Stimulated activated naive CD8-positive, alpha-beta T cell treated with anti-CD3 and anti-CD28 coated beads, Interleukin-15, amount 100 ng/mL, for 72 hours (primary cell): ENCODE measurements at regions not wholly inside any gene's neighbourhood (a gene's known extent, or its start where the extent isn't known, plus 50 kb on each side); places are given as distances from the start of the nearest gene placed in this dataset.

Experiments
- ATAC-seq: fragments of 150-1000 bp; cut with Tn5 transposase; 2 replicates; pipeline ENCODE4 v1.10.0; 2021; ENCODE audit warnings: mild to moderate bottlenecking, moderate library complexity
- DNase-seq, 2 donors: peaks; one replicate each; pipeline ENCODE4 v3.0.0; 2021 to 2022
- H3K27ac Mint-ChIP-seq, 2 donors: one replicate each; pipeline ENCODE4 v1.8.0; 2022; ENCODE audit warnings: mild to moderate bottlenecking in 2 of 2, mixed read lengths in 2 of 2, moderate library complexity in 2 of 2
- H3K27me3 Mint-ChIP-seq: one replicate; pipeline ENCODE4 v1.8.0; 2022; ENCODE audit warnings: mixed read lengths
- H3K4me1 Mint-ChIP-seq: one replicate; pipeline ENCODE4 v1.8.0; 2022; ENCODE audit warnings: mild to moderate bottlenecking, mixed read lengths
- H3K4me3 Mint-ChIP-seq, 2 donors: one replicate each; pipeline ENCODE4 v1.8.0; 2022; ENCODE audit warnings: mild to moderate bottlenecking in 2 of 2, mixed read lengths in 2 of 2, moderate library complexity in 1 of 2
- H3K9me3 Mint-ChIP-seq, 2 donors: one replicate each; pipeline ENCODE4 v1.8.0; 2022; ENCODE audit warnings: mixed read lengths in 2 of 2

- no peak overlapping the region for H3K27ac Mint-ChIP-seq
- H3K27me3 Mint-ChIP-seq, result no peaks in the 10 kb centered on the region
Measured at GRCh38 chr3:117914540-117915100, 1120.0 kb downstream of the IGSF11 start.

GRCh38 chr3:117916839-117917238, 1117.8 kb downstream of the IGSF11 start:
- DNase-seq (no peak), ATAC-seq (no peak)
- Mint-ChIP-seq H3K27me3 (no peaks in the 10 kb centered on the region), H3K9me3 (no peaks in the 10 kb centered on the region), H3K4me1 (no peaks in the 10 kb centered on the region), H3K4me3 (no peak overlapping the region), H3K27ac (no peak overlapping the region)

More at GRCh38 chr3:117914540-117915100, 1120.0 kb downstream of the IGSF11 start:
- ATAC-seq (no peak), DNase-seq (no peak)
- Mint-ChIP-seq H3K4me1 (no peaks in the 10 kb centered on the region), H3K9me3 (peaks cover 0 to 3% of the 10 kb centered on the region in 2 donors), H3K4me3 (no peak overlapping the region)

DNA sequence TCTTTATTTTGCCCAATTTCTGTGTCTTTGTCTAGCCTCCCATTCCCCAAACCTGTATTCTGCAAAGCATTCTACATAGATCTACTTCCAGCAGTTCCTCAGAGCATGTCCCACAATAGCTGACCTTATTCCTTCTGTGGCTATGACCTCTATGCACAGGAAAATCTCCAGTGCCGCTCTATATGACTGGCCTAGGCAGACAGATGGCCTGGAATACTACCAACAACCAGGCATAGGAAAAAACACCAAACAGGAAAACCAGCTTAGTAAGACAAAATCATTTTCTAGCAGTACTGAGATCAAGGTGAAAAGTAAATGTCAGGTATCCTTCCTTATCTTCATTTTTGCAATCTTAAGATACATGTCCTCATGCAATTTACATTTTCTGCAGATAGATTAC, 1115.0 kb downstream of the IGSF11 start:
- Mint-ChIP-seq H3K4me3 (no peak overlapping the region), H3K27me3 (no peaks in the 10 kb centered on the region), H3K4me1 (no peaks in the 10 kb centered on the region), H3K27ac (no peak overlapping the region), H3K9me3 (no peaks in the 10 kb centered on the region)
- ATAC-seq (no peak), DNase-seq (no peak)

DNA sequence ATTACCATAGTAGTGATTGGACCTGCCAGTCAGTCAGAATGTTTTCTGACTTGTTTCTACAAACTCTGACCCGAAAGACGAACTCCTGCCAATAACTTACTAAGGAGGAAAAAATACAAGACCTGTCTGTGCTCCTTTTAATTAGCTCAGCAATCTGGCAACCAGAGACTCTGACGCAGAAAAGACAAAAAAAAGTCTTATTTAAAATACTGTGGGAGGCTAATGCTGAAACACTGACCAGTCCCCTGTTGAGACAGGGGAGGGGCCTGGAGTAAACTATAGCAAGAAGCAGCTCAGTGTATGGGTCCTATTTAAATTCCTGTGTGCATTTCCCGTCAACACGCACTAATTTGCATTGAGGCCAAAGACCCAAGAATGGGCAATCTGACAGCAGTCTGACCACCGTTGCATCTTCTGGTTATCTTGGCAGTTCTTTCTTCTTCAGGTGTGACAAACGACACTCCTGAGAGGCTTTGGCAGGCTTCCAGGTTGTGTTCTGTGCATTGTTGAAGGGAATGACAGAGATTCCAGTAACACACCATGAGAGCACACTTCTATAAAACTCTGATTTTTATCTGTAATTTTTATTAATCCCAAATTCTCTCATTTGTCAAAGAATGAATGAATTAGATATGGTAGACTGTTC, 1114.3 kb downstream of the IGSF11 start:
- DNase-seq (no peak), ATAC-seq (no peak)
- no peaks in the 10 kb centered on the region for H3K9me3 Mint-ChIP-seq
- no peaks in the 10 kb centered on the region for H3K4me1 Mint-ChIP-seq
- H3K27me3 Mint-ChIP-seq, result no peaks in the 10 kb centered on the region
- no peak overlapping the region for H3K4me3 Mint-ChIP-seq
- no peak overlapping the region for H3K27ac Mint-ChIP-seq

DNA sequence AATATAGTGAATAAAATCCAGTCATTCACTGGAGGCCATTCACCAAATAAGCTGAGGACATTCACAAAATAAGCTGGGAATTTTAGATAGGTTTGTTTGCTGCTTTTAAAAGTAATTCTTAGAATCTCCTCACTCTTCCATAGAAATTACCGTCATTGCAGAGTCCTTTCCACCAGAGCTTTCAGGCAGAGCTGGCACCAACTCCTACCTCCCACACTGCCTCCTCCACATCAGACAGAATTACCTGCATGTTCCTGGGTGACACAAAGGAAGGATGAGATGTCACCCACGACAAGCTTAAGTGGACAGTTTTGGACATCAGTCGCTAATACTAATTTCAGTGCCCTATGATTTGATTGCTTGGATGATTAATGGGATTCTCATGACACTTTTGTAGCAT, 1113.2 kb downstream of the IGSF11 start:
- ATAC-seq (no peak), DNase-seq (no peak)
- Mint-ChIP-seq H3K9me3 (no peaks in the 10 kb centered on the region), H3K27me3 (no peaks in the 10 kb centered on the region), H3K4me1 (no peaks in the 10 kb centered on the region), H3K4me3 (no peak overlapping the region), H3K27ac (no peak overlapping the region)

DNA sequence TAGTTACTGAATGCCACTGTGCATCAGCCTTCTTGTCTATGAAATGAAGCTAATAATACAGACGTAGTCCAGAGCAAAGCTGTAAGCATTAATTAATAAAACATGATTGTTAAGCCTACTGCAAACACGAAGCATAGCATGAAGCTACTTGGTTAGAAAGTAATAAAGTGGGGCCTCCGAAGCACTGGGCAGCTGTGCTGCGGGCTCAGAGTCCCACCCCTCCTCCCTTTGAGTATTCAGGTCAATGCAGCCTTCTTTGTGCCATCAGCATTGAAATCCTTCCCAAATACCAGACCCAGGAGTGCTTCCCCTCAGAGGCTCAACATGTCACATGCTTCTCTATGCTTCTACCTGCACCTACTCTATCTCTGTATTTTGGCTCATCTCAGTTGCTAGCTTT, 1112.6 kb downstream of the IGSF11 start:
- Mint-ChIP-seq H3K4me3 (no peak overlapping the region), H3K9me3 (no peaks in the 10 kb centered on the region), H3K27me3 (no peaks in the 10 kb centered on the region), H3K27ac (no peak overlapping the region), H3K4me1 (no peaks in the 10 kb centered on the region)
- DNase-seq (no peak), ATAC-seq (no peak)

- H3K27me3 Mint-ChIP-seq, result no peaks in the 10 kb centered on the region
Measured at GRCh38 chr3:117926819-117927218, 1107.8 kb downstream of the IGSF11 start.

GRCh38 chr3:117927825-117928224, 1106.8 kb downstream of the IGSF11 start:
- Mint-ChIP-seq H3K9me3 (no peaks in the 10 kb centered on the region), H3K27me3 (no peaks in the 10 kb centered on the region), H3K4me3 (no peak overlapping the region), H3K4me1 (no peaks in the 10 kb centered on the region), H3K27ac (no peak overlapping the region)
- no peak for DNase-seq
- ATAC-seq, result no peak

More at GRCh38 chr3:117926819-117927218, 1107.8 kb downstream of the IGSF11 start:
- Mint-ChIP-seq H3K4me1 (no peaks in the 10 kb centered on the region), H3K9me3 (no peaks in the 10 kb centered on the region), H3K4me3 (no peak overlapping the region), H3K27ac (no peak overlapping the region)
- DNase-seq (no peak), ATAC-seq (no peak)

- no peaks in the 10 kb centered on the region for H3K9me3 Mint-ChIP-seq
- no peaks in the 10 kb centered on the region for H3K4me1 Mint-ChIP-seq
- no peaks in the 10 kb centered on the region for H3K27me3 Mint-ChIP-seq
- no peak overlapping the region for H3K4me3 Mint-ChIP-seq
- DNase-seq, result no peak
- no peak for ATAC-seq
- H3K27ac Mint-ChIP-seq, result no peak overlapping the region
Measured at GRCh38 chr3:117928836-117929235, 1105.8 kb downstream of the IGSF11 start.

GRCh38 chr3:117932441-117932840, 1102.2 kb downstream of the IGSF11 start:
- ATAC-seq, result no peak
- peaks cover 0 to 8% of the 10 kb centered on the region in 2 donors for H3K9me3 Mint-ChIP-seq
- H3K27ac Mint-ChIP-seq, result no peak overlapping the region
- H3K4me1 Mint-ChIP-seq, result no peaks in the 10 kb centered on the region
- no peak for DNase-seq
- no peaks in the 10 kb centered on the region for H3K27me3 Mint-ChIP-seq
- no peak overlapping the region for H3K4me3 Mint-ChIP-seq

DNA sequence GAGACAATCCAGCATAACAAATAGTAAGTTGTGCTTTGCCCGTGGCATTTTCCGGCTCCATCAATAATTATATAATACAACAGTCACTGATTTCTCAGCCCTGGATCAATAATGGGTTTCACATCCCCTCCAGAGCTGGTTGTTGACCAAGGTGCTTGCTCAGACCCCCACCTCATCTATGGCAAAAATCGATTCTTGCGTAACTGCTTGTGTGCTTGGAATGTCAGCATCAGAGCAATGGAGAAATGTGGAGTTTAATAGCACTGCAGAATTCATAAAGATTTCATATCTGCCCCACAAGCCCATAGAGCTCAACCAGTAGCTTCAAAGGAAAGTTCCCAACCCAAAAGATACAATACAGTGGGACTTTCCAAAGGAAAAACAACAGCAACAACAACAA, 1098.5 kb downstream of the IGSF11 start:
- H3K9me3 Mint-ChIP-seq, result peaks cover 16 to 17% of the 10 kb centered on the region in 2 donors
- H3K27ac Mint-ChIP-seq, result no peak overlapping the region
- no peak overlapping the region for H3K4me3 Mint-ChIP-seq

DNA sequence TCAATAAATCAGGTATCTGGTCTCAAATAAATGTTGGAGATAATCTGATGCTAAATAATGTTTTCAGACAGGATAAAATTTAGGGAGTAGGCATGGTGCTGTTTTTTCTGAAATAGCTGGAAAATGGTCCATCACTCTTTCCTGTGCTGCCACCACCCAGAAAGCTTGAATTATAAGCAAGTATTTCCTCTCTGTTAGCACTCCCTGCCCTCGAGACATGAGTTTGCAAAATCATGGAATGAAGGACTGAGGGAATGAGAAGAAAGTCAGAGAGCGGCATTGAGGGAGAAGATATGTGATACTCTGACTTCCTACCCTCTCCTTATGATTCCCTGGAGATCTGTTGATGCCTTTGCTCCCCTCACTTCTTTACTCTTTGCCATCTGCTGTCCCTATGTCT, 1095.7 kb downstream of the IGSF11 start:
- no peak for DNase-seq
- no peak for ATAC-seq
- no peak overlapping the region for H3K4me3 Mint-ChIP-seq
- H3K9me3 Mint-ChIP-seq, result peaks cover 16 to 17% of the 10 kb centered on the region in 2 donors
- no peaks in the 10 kb centered on the region for H3K4me1 Mint-ChIP-seq
- no peak overlapping the region for H3K27ac Mint-ChIP-seq
- no peaks in the 10 kb centered on the region for H3K27me3 Mint-ChIP-seq

More for the DNA sequence above, 1098.5 kb downstream of the IGSF11 start:
- H3K27me3 Mint-ChIP-seq, result no peaks in the 10 kb centered on the region
- ATAC-seq (no peak), DNase-seq (no peak)
- H3K4me1 Mint-ChIP-seq, result no peaks in the 10 kb centered on the region

DNA sequence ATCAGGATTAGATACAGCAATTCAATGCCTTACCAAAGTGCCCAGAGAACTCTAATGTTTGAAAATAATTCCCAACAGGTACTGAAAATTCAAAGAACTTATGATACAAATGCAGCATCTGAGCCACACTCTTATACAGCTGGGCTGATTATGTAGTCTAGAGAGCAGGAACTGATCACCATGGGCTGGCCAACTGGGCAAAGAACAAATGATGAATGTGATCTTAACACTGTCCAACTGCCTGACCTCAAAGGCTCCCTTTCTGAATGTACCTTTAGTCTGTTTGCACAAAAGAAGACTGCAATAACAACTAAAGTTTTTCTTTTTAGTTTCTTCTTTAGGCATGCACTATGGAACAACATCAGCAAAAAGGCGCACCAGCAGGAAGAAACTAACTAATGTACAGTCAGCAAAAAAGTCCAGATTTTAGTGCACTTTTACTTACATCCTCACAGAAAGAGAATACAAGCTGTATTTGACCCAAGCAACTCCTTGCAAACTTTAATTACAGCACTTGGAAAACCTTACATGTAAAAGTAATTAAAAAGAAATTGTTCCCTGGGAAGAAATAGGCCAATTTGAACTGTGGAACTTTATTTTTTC, 1095.1 kb downstream of the IGSF11 start:
- DNase-seq (no peak), ATAC-seq (no peak)
- Mint-ChIP-seq H3K27ac (no peak overlapping the region), H3K9me3 (peaks cover 16 to 17% of the 10 kb centered on the region in 2 donors), H3K27me3 (no peaks in the 10 kb centered on the region), H3K4me3 (no peak overlapping the region), H3K4me1 (no peaks in the 10 kb centered on the region)

GRCh38 chr3:117941015-117941414, 1093.6 kb downstream of the IGSF11 start:
- Mint-ChIP-seq H3K4me1 (no peaks in the 10 kb centered on the region), H3K27ac (no peak overlapping the region), H3K9me3 (peaks cover 11 to 16% of the 10 kb centered on the region in 2 donors), H3K4me3 (no peak overlapping the region), H3K27me3 (no peaks in the 10 kb centered on the region)
- ATAC-seq (no peak), DNase-seq (no peak)

DNA sequence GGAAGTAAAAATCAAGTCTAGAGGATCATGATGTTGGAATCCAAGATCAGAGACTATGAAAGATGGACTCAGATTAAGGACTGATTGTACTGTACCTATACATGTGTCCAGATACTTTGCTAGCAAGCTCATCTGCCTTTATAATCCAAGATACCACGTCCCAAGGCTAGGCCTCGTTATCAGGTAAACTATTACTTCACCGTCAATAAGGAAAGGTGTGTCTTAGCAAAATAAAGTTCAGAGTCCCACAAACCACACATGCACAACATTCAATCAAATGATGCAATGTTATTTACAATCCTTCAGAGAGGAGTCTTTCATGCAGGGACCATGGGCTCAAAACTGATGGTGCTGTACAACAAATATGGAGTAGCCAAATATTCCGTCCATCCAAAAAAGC, 1092.9 kb downstream of the IGSF11 start:
- DNase-seq (no peak), ATAC-seq (no peak)
- Mint-ChIP-seq H3K27ac (no peak overlapping the region), H3K4me1 (no peaks in the 10 kb centered on the region), H3K4me3 (no peak overlapping the region), H3K9me3 (peaks cover 9 to 16% of the 10 kb centered on the region in 2 donors), H3K27me3 (no peaks in the 10 kb centered on the region)

GRCh38 chr3:117954131-117954530, 1080.5 kb downstream of the IGSF11 start:
- H3K9me3 Mint-ChIP-seq, result peaks cover 7% of the 10 kb centered on the region in 2 donors
- no peaks in the 10 kb centered on the region for H3K4me1 Mint-ChIP-seq
- H3K4me3 Mint-ChIP-seq, result no peak overlapping the region
- ATAC-seq, result no peak
- DNase-seq, result no peak
- H3K27ac Mint-ChIP-seq, result no peak overlapping the region
- no peaks in the 10 kb centered on the region for H3K27me3 Mint-ChIP-seq
